ENCODE measurements at regions not wholly inside any gene's neighbourhood (a gene's known extent, or its start where the extent isn't known, plus 50 kb on each side); places are given as distances from the start of the nearest gene placed in this dataset.

DNA sequence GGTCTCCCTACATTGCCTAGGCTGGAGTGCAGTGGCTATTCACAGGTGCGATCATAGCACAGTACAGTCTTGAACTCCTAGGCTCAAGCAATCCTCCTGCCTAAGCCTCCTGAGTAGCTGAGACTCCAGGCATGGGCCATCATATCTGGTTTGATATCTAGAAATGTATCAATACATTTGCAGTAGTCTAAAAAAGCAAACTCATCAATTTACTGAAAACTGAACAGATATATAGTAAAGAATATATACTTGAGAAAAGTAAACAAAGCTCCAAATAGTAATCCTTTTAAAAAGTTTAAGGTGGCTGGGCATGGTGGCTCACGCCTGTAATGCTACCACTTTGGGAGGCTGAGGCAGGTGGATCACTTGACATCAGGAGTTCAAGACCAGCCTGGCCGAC lies 57.1 kb upstream of the KMT2C start:
- no peak for TF ChIP-seq EZH2 (IDR thresholded peaks at IDR 0.05; ENCODE audit: borderline replicate concordance, insufficient read depth, low read depth, low read length, poor library complexity, severe bottlenecking)
- TF ChIP-seq, protein P1, sequence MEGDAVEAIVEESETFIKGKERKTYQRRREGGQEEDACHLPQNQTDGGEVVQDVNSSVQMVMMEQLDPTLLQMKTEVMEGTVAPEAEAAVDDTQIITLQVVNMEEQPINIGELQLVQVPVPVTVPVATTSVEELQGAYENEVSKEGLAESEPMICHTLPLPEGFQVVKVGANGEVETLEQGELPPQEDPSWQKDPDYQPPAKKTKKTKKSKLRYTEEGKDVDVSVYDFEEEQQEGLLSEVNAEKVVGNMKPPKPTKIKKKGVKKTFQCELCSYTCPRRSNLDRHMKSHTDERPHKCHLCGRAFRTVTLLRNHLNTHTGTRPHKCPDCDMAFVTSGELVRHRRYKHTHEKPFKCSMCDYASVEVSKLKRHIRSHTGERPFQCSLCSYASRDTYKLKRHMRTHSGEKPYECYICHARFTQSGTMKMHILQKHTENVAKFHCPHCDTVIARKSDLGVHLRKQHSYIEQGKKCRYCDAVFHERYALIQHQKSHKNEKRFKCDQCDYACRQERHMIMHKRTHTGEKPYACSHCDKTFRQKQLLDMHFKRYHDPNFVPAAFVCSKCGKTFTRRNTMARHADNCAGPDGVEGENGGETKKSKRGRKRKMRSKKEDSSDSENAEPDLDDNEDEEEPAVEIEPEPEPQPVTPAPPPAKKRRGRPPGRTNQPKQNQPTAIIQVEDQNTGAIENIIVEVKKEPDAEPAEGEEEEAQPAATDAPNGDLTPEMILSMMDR (IDR thresholded peaks at IDR 0.05) = no peak

Data from B cell (primary cell).